ENCODE measurements at regions not wholly inside any gene's neighbourhood (a gene's known extent, or its start where the extent isn't known, plus 50 kb on each side); places are given as distances from the start of the nearest gene placed in this dataset.
A peak's percentile ranks its signal among the peaks of the same experiment; 100 is the strongest.
"Not testable (repeated sequence)": the region's sequence is repeated elsewhere in the genome, so short reads cannot be mapped to it uniquely, and the experiment has no call there.

DNA sequence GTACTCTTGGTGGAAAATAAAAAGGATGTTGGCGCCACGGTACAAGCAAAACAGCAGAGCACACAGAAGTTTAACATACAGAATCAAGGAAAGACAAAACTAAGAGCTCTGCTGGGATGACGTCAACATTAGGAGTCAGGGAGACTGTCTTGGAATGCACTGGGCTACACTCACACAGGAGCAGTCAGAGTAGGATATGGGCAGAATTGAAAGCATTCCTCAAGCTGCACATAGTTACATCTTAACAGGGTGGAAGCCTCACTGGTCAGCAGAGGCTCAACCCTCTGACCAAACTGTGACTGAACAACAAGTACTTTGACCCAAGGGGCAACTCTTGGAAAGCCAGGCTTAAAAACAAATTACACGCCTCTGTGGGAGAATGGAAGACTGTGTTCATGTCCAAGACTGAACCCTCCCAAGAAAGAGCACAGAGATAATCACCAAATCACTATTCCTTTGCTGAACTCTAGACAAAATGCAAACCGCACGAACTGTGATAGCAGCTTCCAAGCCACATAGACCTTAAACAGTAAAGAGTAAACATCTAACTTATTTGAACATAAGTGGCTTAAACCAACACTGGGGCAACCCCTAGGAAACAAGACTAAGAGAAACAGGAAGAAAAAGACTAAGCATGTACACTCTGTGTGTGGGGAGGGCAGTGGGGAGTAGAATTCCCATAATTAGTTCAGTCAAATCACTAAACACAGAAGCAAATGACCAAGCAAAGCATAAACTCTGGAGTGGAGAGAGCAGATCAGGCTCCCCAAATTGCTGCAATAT is 772.7 kb downstream of the PRELID2 start:
- no peak for DNase-seq

DNA sequence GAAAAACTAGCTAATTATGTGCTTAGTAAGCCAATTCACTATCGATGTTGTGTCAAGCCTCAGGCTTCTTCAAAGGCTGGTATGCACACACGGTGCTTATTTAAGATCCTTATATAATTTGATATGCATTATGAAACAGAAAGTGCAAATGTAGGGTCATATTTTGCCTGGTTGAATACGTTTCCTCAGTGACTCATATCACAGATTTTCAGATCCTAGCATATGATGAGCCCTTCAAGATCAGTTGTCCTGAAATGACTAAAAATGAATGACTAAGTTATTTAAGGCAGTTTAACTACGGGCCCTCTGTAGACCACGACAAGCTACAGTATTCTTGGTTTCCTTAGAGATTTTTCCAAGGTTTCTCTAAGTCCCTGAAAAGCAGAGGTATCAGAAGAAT is 778.3 kb downstream of the PRELID2 start:
- DNase-seq: peak; percentile 10

DNA sequence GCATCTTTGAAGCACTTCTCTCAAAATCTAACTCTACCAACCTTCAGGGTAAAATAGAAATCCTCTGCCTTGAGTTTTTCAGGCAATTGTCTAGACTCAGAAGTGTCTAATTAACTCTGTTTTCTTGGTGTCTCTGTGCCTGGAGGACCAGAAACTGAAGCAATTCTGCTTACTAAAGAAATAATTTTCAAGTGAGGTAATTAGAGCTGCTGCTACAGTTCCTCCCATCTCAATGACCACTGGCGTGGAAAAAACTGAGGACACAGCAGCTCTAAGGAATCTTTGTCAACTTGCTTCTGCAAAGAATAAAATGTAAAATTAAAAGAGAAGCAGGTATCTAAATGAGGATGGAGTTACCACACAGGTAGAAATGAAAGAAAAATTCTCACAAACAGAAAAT is 785.0 kb downstream of the PRELID2 start:
- no peak for DNase-seq

DNA sequence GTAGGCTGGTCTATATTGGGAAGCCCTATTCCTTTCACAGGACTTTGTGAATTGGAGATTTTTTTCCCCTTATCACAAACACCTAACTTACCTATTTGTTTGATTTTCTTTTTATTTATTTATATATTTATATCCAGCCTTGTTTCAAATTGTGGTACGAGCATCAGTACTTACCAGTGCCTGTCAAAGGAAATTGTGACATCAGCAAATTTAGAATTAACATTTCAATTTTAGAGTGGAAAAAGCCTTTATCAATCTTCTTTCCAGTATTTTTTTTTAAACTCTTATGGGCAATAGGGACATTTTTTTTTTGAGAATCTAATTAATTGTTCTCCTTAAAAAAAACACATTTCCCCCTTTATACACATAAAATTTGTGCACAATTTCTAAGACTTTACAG is 790.2 kb downstream of the PRELID2 start:
- DNase-seq: no peak

DNA sequence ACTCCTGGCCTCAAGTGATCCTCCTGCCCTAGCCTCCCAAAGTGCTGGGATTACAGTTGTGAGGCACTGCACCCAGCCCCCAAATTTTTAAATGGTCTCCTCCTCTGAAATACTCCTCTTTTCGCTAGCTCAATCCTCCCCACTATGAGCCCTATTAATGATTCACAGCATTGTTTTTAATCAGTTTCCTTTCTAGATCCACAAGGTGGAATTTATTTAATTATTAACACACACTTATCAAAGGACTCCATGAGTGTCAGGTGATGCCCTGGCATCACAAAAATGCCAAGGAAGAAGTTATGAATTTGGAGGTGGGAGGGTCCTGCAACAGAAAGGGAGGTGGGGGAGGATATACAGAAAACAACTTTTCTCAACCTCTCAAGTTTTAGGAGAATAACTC is 806.5 kb downstream of the PRELID2 start:
- no peak for DNase-seq

DNA sequence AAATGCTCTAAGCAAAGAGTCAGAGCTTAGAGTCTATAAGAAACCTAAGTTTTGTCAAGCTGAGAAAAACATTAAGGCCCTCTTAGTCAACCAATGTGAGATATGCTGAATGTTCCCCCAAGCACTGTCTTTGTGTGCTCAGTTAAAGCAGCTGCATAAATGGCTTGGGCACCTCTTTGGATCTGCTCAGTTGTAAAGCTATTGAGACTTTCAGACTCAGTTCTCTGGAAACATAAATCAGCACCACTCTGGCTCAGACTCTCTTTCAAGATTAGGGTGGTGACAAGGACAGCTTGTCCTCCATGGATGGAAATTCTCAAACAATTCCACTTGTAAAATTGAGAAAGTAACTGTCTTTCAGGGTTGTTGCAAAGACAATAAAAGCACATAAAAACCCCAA is 807.9 kb downstream of the PRELID2 start:
- no peak for DNase-seq

DNA sequence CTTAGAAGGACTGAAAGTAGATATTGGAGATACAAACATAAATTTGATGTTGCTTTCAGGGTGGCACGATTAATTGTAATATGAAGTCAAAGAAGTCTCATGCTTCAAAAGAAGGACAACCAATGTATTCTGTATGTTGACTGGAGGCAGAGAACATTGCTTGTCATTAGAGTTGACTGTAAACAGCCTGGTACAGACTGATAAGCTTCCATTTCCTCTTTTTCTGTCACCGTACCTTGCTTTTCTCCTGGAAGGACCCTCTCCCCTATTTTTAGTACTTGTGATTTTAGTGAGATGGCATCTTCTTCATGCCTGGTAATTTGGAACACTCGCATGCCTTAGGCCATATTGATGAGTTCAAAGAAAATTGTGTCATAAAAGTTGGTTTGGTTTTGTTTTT is 809.4 kb downstream of the PRELID2 start:
- DNase-seq: no peak

DNA sequence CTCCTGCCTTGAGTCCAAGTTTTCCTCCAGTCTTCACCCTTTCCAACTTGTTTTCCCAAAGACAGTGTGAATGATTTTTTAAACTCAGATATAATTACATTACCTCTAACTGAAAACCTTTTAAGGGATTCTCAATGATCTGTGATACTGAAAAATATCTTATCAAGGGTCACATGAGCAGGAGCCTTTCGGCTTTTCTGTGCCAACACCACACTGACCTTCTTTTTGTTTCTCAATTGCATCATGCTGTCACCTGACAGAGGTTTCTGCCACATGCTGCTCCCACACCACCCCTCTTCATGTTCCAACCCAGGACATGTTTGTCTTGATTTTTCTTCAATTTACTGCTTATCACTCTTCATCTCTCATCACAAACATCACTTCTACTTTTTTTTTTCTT is 820.0 kb downstream of the PRELID2 start:
- DNase-seq: no peak

DNA sequence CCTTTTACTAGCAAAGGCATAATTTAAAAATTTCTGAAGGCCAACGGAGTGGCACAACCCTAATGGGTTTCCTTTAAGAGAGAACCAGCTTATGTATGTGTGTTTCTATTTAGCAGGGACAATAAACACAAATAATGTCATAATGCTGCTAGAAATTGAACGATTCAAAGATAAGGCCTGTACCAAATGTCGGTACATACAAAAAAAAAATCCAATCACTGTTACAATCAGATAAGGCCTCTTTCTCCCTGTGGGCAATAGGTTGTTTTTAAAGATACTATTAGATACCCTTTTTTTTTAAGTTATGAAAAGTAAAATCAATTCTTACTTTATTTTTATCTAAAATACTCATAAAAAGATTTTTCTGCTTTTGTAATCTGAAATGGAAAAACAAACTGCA is 821.0 kb downstream of the PRELID2 start:
- DNase-seq: no peak

DNA sequence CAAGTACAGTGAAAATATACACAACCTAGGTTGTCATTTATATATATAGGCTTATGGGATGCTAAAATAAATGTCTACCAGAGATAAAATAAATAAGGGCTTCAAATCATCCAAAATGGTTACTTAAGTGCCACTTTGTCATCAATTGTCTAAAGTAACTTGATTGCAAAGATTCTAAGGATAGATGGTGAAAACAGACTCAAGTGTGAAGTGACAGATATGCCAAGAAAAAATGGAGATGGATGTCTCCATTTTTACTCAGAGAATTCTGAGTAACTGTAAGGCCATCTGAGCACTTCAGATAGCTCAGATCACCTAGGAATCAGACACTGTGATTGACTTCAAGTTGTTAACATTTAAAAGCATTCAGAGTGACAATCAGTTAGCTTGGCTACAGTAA is 824.3 kb downstream of the PRELID2 start:
- DNase-seq: no peak

DNA sequence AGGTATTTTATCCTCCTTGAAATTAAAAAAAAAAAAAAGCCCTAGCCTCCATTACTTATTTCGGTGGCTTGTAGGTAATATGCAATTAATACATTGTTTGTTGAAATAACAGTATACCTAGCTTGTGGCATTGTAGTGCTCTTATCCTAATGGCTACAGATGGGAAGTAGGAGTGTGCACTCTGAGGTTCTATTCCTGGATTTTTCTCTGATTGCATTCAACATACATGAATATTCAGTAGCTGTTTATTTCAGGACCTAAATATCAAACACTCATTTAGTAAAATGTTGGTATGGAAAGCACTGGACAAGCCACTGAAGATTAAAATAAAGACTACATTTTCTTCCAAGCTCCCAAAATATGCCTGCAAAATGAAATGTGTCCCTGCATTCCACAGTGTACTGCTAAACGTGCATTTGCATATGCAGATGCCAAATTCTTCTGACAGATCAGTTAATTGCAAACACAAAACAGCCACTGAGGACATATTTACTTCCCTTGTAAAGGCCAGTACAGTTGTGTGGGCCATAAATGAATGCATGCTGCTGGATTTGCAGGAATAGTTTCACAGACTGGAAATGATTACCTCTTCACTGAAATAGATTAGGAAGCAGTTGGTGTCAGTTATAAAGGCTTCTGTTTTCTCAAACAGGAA is 826.1 kb downstream of the PRELID2 start:
- no peak for DNase-seq

DNA sequence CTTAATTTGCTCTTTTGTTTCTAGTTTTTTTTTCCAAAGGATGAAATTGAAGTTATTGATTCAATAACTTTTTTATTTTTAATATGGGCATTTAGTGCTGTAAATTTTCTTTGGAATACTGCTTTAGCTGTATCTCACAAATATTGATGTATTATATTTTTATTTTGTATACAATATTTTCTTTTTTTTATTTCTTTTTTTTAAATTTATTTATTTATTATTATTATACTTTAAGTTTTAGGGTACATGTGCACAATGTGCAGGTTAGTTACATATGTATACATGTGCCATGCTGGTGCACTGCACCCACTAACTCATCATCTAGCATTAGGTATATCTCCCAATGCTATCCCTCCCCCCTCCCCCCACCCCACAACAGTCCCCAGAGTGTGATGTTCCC is 823.7 kb downstream of the KCTD16 start:
- DNase-seq: not testable (repeated sequence)

DNA sequence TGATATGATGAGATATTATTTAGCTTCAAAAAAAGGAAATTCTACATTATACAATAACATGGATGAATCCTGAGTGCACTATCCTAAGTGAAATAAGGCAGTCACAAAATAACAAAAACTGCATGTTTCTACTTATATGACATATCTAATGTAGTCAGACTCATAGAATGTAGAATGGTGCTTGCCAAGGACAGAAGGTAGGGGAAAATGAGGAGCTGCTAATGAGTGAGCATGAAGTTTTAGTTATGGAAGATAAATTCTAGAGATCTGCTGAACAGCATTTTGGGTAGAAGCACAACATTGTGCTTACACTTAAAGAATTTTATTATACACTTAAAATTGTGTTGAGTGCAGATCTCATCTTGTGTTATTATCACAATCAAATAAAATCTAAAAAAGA is 812.4 kb downstream of the KCTD16 start:
- DNase-seq: no peak

DNA sequence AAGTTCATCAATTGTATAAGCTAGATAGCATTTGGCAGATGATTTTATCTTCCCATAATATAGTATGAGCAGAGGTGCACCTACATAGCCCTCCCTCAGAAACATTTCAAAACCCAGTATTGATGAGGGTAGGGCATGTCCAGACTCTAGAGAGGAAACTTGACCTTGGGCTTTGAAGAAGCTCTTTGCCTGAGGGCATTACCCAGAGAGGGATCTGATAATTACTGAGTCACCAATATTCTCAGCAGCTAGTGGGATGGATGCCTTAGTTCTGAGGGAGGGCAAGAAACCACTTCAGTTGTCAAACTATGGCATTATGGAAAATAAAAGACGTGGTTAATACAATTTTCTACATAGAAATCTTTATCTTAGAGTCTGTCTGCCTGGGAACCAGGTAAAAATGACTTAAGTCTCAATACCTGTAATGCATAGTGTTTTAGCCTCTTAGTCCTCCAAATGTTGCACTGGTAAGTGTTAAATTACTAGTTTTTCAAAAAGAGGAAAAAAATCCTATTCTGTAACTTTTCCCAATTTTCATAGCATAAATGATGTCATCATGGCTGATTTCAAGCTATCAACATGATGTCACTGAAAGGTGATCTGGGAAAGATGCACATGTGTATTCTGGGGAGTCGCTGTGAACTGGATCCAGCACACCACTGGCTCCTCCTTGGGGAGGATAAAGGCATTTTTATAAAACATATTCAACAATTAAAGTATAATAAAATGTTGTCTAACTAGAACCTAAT is 809.0 kb downstream of the KCTD16 start:
- no peak for DNase-seq

DNA sequence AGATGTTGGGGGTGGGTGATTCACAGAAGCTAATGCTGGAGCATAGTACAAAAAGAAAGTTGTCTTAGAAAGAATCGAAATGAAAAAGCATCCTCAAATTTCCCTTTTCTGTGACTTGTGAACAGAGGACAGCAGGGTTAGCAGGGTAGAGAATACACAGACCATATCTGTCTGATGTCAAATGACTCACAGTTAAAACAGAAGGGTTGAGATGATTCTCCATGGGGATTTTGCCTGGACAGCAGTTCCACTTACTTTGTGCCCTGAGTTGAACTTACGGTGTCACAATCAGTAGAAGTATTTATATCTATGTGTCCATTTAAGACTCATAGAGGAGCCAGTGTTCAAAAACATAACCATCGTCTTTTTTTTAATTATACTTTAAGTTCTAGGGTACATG is 801.6 kb downstream of the KCTD16 start:
- DNase-seq: no peak

DNA sequence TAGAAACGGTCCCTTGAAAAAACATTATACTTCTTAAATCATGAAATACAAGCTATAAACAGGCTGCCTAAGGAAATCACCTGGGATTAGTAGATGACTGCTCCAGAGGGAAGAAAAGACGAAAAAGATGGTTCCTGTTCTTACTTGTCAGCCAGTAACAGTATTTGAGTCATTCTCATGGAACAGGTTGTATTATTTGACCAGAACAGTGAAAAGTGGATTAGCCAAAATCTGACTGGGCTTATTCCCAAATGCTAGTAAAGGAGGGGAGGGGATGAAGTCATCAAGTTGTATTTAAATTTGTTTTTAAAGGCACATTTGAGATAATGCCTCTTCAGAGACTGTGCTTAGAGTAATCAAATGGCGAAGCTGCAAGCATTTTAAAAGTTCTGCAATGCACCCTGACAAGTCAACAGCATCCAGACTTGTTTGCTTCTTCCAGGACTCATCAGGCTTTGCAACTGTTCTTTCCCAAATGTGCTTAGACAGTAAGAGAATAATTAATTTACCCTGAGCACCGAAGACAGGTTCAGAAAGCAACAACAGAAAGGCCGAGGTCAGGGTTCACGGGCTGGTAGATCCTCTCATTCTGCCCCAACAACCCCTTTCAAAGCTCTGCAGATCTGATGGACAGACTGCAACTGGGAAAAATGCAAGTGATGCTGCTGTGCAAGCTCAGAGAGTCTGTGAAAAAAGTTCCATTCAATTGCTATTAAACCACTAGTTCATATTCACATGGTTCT is 800.6 kb downstream of the KCTD16 start:
- no peak for DNase-seq

DNA sequence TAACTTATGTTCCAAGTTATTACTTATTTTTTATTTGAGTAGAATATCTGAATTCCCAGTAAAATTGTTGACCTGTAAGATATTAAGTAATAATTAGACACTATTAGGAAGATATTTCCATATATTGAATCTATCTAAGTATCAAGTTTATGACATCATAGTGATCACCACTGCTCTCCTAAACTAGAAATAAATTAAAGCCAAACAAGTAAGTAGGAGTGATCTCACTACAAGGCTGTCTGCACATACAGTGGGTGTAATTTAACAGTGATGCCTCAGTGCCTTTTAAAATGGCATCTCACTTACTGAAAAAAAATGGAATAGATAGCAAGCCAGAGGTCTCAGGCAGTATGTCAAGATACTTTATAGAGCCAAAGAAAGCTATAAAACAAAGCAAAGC is 789.6 kb downstream of the KCTD16 start:
- DNase-seq: no peak

DNA sequence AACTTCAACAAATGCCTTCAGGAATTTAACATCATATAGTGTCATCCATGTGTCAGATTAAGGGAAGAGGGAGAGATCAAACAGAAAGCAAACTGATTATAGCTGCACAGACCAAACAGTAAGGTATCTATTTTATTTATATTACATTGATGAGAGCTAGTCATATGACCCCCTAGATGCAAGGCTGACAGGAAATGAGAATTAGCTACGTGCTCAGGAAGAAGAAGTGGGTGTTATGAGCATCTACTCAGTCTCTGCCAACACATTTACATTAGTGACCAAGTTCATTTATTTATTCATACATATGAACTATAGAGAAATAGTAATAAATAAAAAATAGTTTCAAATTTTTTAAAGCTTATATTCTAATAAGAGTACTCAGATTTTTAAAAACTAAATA is 787.3 kb downstream of the KCTD16 start:
- no peak for DNase-seq

DNA sequence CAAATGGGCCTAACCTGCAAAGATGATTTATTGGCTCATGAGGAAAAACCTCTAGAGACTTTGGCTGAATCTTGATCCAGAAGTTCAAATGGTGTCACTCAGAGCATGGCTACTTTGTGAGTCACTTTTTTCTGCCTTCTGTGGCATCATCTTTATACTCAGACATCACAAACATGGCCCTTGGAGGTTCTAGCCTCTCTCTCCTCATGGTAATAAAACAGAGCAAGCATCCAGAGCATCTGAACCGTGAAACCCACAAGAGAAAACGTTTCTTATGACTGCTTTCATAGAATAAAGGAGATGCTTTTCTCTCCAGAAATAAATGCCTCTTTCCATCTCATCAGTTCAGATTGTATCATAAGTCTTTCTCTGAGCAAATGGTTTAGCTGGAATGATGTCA is 780.3 kb downstream of the KCTD16 start:
- DNase-seq: no peak

DNA sequence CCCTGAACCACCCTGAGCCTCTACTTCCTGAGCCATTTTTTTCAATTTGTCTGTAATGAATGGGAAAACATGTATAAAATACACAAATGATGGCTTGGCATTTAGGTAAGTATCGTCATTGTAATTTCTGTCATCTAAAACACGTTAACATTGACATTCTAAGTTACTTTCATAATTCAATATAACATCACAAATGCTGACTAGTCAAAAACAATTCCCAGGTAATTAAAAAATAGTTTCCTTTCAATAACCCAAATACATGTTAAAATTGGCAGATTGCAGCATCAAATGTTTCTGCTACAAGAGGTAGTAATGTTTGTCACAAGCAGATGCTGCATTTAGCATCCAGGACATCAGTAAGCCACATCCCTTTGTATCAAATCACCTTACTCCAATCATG is 776.4 kb downstream of the KCTD16 start:
- DNase-seq: no peak

DNA sequence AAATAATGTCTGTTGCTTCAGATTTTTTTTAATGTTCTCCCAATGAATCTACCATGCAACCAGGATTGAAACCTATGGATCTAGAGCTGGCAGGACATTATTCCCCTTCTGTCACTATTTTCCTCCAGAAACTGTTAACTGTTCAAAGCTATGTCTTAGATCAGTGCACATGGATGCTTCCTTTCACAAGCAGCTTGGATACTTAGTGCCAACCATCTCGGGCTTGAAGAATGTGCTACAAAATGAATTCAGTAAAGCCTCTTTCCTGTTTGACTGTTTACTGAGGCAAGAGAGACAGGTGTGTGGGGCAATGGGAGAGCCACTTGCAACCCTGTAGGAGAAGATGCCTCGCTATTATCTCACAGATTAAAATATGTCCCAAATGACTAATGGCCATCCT is 774.8 kb downstream of the KCTD16 start:
- no peak for DNase-seq

DNA sequence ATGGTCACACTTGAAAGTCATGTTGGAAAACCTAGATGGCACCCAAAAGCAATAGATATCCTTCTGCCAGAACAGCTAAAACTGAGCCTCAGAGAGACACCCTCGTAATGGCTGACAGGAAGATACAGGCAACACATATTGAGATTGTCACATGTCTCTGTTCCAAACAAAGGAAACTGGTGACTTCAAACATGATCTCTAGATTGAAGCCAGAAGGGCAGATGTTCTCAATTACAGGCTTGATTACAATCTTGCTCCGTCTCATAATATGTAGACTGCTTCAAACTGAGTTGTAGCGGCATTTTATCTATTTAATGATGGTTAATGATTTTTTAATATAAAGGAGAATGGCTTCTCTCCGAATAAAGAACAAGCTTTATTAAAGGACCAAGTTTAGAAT is 774.3 kb downstream of the KCTD16 start:
- DNase-seq: no peak

DNA sequence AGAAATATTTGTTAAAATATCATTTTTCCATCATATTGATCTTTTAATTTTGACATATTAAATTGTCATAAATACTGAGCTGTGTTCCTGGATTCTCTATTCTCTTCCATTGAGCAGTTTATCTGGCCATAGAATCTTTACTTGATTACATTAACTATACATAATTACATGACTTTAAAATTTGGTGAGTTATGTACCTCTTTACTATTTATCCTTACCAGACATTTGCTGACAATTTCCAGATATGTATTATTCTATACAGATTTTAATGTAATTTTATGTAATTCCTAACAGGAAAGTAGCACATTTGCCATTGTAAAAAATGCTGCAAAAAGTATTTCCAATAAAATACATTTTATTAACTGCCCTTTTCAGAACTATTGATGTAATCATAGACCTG is 770.3 kb downstream of the KCTD16 start:
- no peak for DNase-seq
